ENCODE measurements at regions not wholly inside any gene's neighbourhood (a gene's known extent, or its start where the extent isn't known, plus 50 kb on each side); places are given as distances from the start of the nearest gene placed in this dataset.

DNA sequence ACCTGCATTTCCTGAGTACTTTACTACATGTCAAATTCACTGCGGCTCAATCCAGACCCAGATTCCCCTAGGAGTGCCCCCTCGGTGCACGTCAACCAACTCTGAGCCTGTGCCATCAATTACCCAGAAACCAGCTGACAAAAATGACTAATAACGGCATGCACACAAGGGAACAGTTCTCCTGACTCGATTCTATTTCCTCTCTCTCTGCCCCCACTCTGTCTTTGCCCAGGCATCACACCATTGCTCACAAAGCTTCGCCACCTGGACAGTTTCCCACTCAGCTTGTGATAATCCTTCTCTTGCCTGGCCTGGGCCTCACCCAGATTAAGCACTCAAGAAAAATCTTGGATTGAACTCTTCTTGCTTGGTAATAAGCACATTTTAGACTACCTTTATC, 115.3 kb upstream of the NDUFV2 start:
- no peak overlapping the region for H2BK5ac ChIP-seq (ENCODE audit: low read depth, low read length)
- no peak overlapping the region for H2AK5ac ChIP-seq (ENCODE audit: low read depth, low read length)
- H4K91ac ChIP-seq (replicated peaks; ENCODE audit: insufficient read length, low read length) = no peak overlapping the region
- no peak overlapping the region for H2BK20ac ChIP-seq (ENCODE audit: low read length)
- no peak overlapping the region for H3K18ac ChIP-seq (ENCODE audit: extremely low read depth, low read length)
- H2BK15ac ChIP-seq (ENCODE audit: low read length) = no peak overlapping the region
- H3K79me2 ChIP-seq (ENCODE audit: control insufficient read depth in 1 of 2, insufficient read depth in 2 of 2, low read length in 2 of 2) = no peaks in the 10 kb centered on the region
- 85% methylated on average over 6 of the region's 6 CpGs; no CpG with 5 or more reads in 1 of the 2 experiments for WGBS, 2 experiments (ENCODE audit: extremely low coverage in 1 of 2, insufficient coverage in 1 of 2, insufficient read length in 1 of 2, insufficient replicate concordance in 2 of 2, low coverage in 1 of 2, low lambda C conversion rate in 2 of 2, missing lambda C conversion rate in 1 of 2)
- no peak overlapping the region for H4K5ac ChIP-seq (ENCODE audit: insufficient read length, low read depth, low read length)
- H2AFZ ChIP-seq (ENCODE audit: low read length) = no peak overlapping the region
- no peaks in the 10 kb centered on the region for H3K27me3 ChIP-seq (replicated peaks in 1 of 4; ENCODE audit: control insufficient read depth in 3 of 4, extremely low read depth in 1 of 4, insufficient read depth in 3 of 4, low read length in 3 of 4)
- ChIA-PET POLR2A (ENCODE audit: partially characterized antibody) (interaction anchor here (0.8 to 1.6 kb wide), 2 partner anchors 280 to 316 kb away, joined by 3 to 4 read pairs; no protein-coding TSS in a partner anchor), CTCF (ENCODE audit: partially characterized antibody) (interaction anchor here (0.8 to 4.2 kb wide), 42 partner anchors 8 to 416 kb away, joined by 3 to 31 read pairs (median 4); no protein-coding TSS in a partner anchor)
- no peak overlapping the region for H3K4me2 ChIP-seq (ENCODE audit: insufficient read depth in 1 of 2, low read depth in 2 of 2, low read length in 2 of 2)
- no peaks in the 10 kb centered on the region for H3K23me2 ChIP-seq (ENCODE audit: low read depth, low read length)
- H3K4me3 ChIP-seq (ENCODE audit: extremely low read depth in 1 of 4, insufficient read depth in 2 of 4, low read depth in 3 of 4, low read length in 4 of 4) = no peak overlapping the region
- no peak for FAIRE-seq
- DNase-seq (ENCODE audit: low read depth in 1 of 2, low spot score in 2 of 2) = no peak
- H3K14ac ChIP-seq (ENCODE audit: insufficient read length) = no peak overlapping the region
- no peaks in the 10 kb centered on the region for H3K79me1 ChIP-seq (ENCODE audit: low read depth, low read length)
- no peak overlapping the region for H3K9ac ChIP-seq (replicated peaks in 1 of 4; ENCODE audit: extremely low read depth in 1 of 4, low read depth in 3 of 4, low read length in 3 of 4)
- no peak overlapping the region for H2BK120ac ChIP-seq (replicated peaks; ENCODE audit: low read depth, low read length)
- no peak overlapping the region for H2BK12ac ChIP-seq (ENCODE audit: low read depth, low read length)
- H4K8ac ChIP-seq (ENCODE audit: extremely low read depth, insufficient read depth, low read length) = no peak overlapping the region
- no peaks in the 10 kb centered on the region for H3K9me3 ChIP-seq (ENCODE audit: insufficient read depth in 2 of 2, low read depth in 1 of 2, low read length in 1 of 2)
- H3K4ac ChIP-seq (replicated peaks; ENCODE audit: insufficient read length, low read depth, low read length) = no peak overlapping the region
- no peaks in the 10 kb centered on the region for H4K20me1 ChIP-seq (replicated peaks in 1 of 2; ENCODE audit: control insufficient read depth in 1 of 2, insufficient read depth in 2 of 2, low read length in 2 of 2)
- H3K4me1 ChIP-seq (replicated peaks in 1 of 4; ENCODE audit: control insufficient read depth in 3 of 4, insufficient read depth in 4 of 4, low read length in 3 of 4) = no peaks in the 10 kb centered on the region; a peak in 1 of 7 replicates
- no peak overlapping the region for H3K23ac ChIP-seq (ENCODE audit: insufficient read length)
- H3K56ac ChIP-seq (replicated peaks; ENCODE audit: insufficient read length, low read depth, low read length) = no peak overlapping the region
- no peak overlapping the region for H3K27ac ChIP-seq (ENCODE audit: low read depth, low read length)
- no peaks in the 10 kb centered on the region for H3K36me3 ChIP-seq (ENCODE audit: control insufficient read depth in 2 of 4, insufficient read depth in 4 of 4, low read length in 3 of 4)
- TF ChIP-seq SP1 (IDR thresholded peaks at IDR 0.05; ENCODE audit: low read depth, low read length) = no peak
- TF ChIP-seq EP300 (IDR thresholded peaks at IDR 0.05; ENCODE audit: borderline replicate concordance in 1 of 2, low read depth in 2 of 2, low read length in 2 of 2) = no peak
- no peak for TF ChIP-seq TBP (IDR thresholded peaks at IDR 0.05; ENCODE audit: low read depth, low read length)
- no peak for TF ChIP-seq ZNF274 (IDR thresholded peaks at IDR 0.05; ENCODE audit: borderline replicate concordance, extremely low read depth, low read length)
- TF ChIP-seq USF2 (IDR thresholded peaks at IDR 0.05; ENCODE audit: low read length) = no peak
- TF ChIP-seq RFX5 (IDR thresholded peaks at IDR 0.05; ENCODE audit: borderline replicate concordance, low read depth, low read length) = no peak
- TF ChIP-seq JUN (IDR thresholded peaks at IDR 0.05; ENCODE audit: low read depth, low read length) = no peak
- no peak for TF ChIP-seq POU5F1 (IDR thresholded peaks at IDR 0.05; ENCODE audit: low read depth, low read length)
- TF ChIP-seq E2F6 (IDR thresholded peaks at IDR 0.05) = no peak
- no peak for TF ChIP-seq CREB1 (IDR thresholded peaks at IDR 0.05)
- no peak for TF ChIP-seq NRF1 (IDR thresholded peaks at IDR 0.05; ENCODE audit: low read depth, low read length)
- TF ChIP-seq PHF8 (conservative IDR thresholded peaks at IDR 0.05; ENCODE audit: low read depth, low read length) = no peak
- no peak for TF ChIP-seq TCF12 (IDR thresholded peaks at IDR 0.05; ENCODE audit: low read depth, low read length)
- no peak for TF ChIP-seq POLR2AphosphoS5 (IDR thresholded peaks at IDR 0.05; ENCODE audit: low read depth, low read length)

Measured in H1 (cell line).